Naive thymus-derived CD8-positive, alpha-beta T cell (primary cell): ENCODE measurements at regions not wholly inside any gene's neighbourhood (a gene's known extent, or its start where the extent isn't known, plus 50 kb on each side); places are given as distances from the start of the nearest gene placed in this dataset.
A peak's percentile ranks its signal among the peaks of the same experiment; 100 is the strongest.

Experiments
- ATAC-seq, 2 donors: fragments of 150-1000 bp; cut with Tn5 transposase in 1 of 2; sonication (Bioruptor Pico), chemical (Tn5 transposase) in 1 of 2; 1 replicate in 1 of 2; 2 replicates in 1 of 2; pipeline ENCODE4 v1.10.0; 2021; ENCODE audit warnings: mild to moderate bottlenecking in 2 of 2, moderate library complexity in 2 of 2
- POLR2A ChIA-PET: fragments of 350-600 bp; sonication (Branson Sonifier 250); formaldehyde crosslinking; loops from one replicate; lab custom pipeline; 2021; ENCODE audit warnings: antibody characterized with exemption; lab: Charles Lee
- DNase-seq, 10 donors: peaks; one replicate each; pipeline versions ENCODE4 v3.0.0 to v3.0.0-alpha.2; 2020 to 2022
- H3K27ac Mint-ChIP-seq, 10 donors: one replicate each; pipeline ENCODE4 v1.8.0; 2020 to 2022; ENCODE audit warnings: mild to moderate bottlenecking in 10 of 10, mixed read lengths in 10 of 10, moderate library complexity in 4 of 10, inconsistent platforms in 1 of 10
- H3K27me3 Mint-ChIP-seq, 5 donors: one replicate each; pipeline ENCODE4 v1.8.0; 2021 to 2022; ENCODE audit warnings: mixed read lengths in 5 of 5
- H3K36me3 Mint-ChIP-seq, 3 donors: one replicate each; pipeline ENCODE4 v1.8.0; 2020 to 2022; ENCODE audit warnings: mixed read lengths in 3 of 3, mild to moderate bottlenecking in 2 of 3, inconsistent platforms in 1 of 3
- H3K4me1 Mint-ChIP-seq, 4 donors: one replicate each; pipeline ENCODE4 v1.8.0; 2021 to 2022; ENCODE audit warnings: mixed read lengths in 4 of 4
- H3K4me3 Mint-ChIP-seq, 10 donors: one replicate each; pipeline ENCODE4 v1.8.0; 2020 to 2022; ENCODE audit warnings: mild to moderate bottlenecking in 10 of 10, mixed read lengths in 10 of 10, moderate library complexity in 6 of 10, inconsistent platforms in 1 of 10
- H3K9me3 Mint-ChIP-seq, 9 donors: one replicate each; pipeline ENCODE4 v1.8.0; 2020 to 2022; ENCODE audit warnings: mixed read lengths in 9 of 9, mild to moderate bottlenecking in 3 of 9, inconsistent platforms in 1 of 9, moderate library complexity in 1 of 9

- Mint-ChIP-seq H3K27me3 (peaks cover 9 to 28% (median 13%) of the 10 kb centered on the region in 5 donors), H3K36me3 (no peaks in the 10 kb centered on the region), H3K9me3 (peaks cover 0 to 10% (median 0%) of the 10 kb centered on the region in 9 donors), H3K27ac (peak overlapping the region in 1 of 10 donors; percentile 59), H3K4me3 (no peak overlapping the region), H3K4me1 (no peaks in the 10 kb centered on the region)
- ATAC-seq, result no peak
- peak in 1 of 10 donors; percentile 35 for DNase-seq
- POLR2A ChIA-PET, result no interaction called here
These were observed 459.3 kb downstream of the MATN1 start for GRCh38 chr1:30263888-30264671.

DNA sequence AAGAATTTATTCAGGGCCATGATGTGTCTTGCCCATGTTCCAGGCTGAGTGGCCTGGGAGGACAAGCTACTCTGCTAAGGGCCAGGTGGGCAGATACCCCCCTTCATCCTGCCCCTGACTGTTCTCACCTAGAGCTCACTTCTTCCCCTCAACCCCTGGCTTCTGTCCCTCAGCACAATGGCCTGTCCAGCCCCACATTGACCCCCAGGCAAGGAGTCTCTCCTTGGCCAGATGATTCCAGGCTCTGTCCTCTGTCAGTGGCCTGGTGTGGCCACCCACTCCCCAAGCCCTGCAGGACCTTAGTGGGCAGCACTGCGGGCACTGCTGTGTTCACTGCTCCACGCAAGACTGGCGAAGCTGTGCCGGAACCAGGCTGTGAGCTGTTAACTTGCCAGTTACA is 460.0 kb downstream of the MATN1 start:
- DNase-seq (peak in 1 of 10 donors; percentile 16), ATAC-seq (no peak)
- Mint-ChIP-seq H3K4me3 (no peak overlapping the region), H3K27ac (no peak overlapping the region), H3K4me1 (no peaks in the 10 kb centered on the region), H3K27me3 (peaks cover 14 to 31% (median 17%) of the 10 kb centered on the region in 5 donors), H3K36me3 (no peaks in the 10 kb centered on the region), H3K9me3 (peaks cover 0 to 10% (median 0%) of the 10 kb centered on the region in 9 donors)
- POLR2A ChIA-PET, result no interaction called here

DNA sequence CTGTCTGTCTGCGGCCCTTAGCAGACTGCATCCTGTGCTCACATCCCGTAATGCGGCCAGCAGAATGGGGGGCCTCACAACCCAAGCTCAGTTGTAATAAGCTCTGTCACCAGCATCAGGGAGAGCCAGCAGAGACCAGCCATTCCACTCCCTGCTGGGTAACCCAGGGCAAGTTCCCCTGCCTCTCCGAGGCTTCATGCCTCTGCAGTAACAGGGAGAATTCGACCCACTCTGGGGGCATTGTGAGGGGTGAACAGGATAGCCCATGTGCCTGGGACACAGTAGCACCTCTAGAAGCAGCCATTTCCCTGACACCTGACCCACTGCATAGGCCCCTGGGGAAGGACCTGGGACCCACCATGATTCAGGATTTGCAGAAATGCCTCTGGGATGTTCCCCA is 461.2 kb downstream of the MATN1 start:
- Mint-ChIP-seq H3K27ac (no peak overlapping the region), H3K27me3 (peaks cover 16 to 30% (median 21%) of the 10 kb centered on the region in 5 donors), H3K9me3 (peaks cover 0 to 10% (median 0%) of the 10 kb centered on the region in 9 donors), H3K4me3 (no peak overlapping the region), H3K36me3 (no peaks in the 10 kb centered on the region), H3K4me1 (no peaks in the 10 kb centered on the region)
- POLR2A ChIA-PET, result no interaction called here
- ATAC-seq (no peak), DNase-seq (no peak)

- no peaks in the 10 kb centered on the region for H3K4me1 Mint-ChIP-seq
- H3K9me3 Mint-ChIP-seq, result peaks cover 0 to 10% (median 0%) of the 10 kb centered on the region in 9 donors
- H3K27ac Mint-ChIP-seq, result no peak overlapping the region
- no peak for DNase-seq
- H3K27me3 Mint-ChIP-seq, result peaks cover 16 to 22% (median 20%) of the 10 kb centered on the region in 5 donors
- POLR2A ChIA-PET, result no interaction called here
- no peak for ATAC-seq
- no peaks in the 10 kb centered on the region for H3K36me3 Mint-ChIP-seq
- H3K4me3 Mint-ChIP-seq, result no peak overlapping the region
These were observed 463.1 kb downstream of the MATN1 start for GRCh38 chr1:30260318-30260717.

GRCh38 chr1:30259631-30260030 is 463.8 kb downstream of the MATN1 start:
- H3K9me3 Mint-ChIP-seq, result peaks cover 0 to 10% (median 0%) of the 10 kb centered on the region in 9 donors
- H3K27ac Mint-ChIP-seq, result no peak overlapping the region
- H3K4me1 Mint-ChIP-seq, result no peaks in the 10 kb centered on the region
- H3K27me3 Mint-ChIP-seq, result peaks cover 16 to 26% (median 23%) of the 10 kb centered on the region in 5 donors
- H3K4me3 Mint-ChIP-seq, result no peak overlapping the region
- POLR2A ChIA-PET, result no interaction called here
- H3K36me3 Mint-ChIP-seq, result no peaks in the 10 kb centered on the region
- DNase-seq (no peak), ATAC-seq (no peak)

- peaks cover 16 to 34% (median 23%) of the 10 kb centered on the region in 5 donors for H3K27me3 Mint-ChIP-seq
- DNase-seq (no peak), ATAC-seq (no peak)
- H3K4me1 Mint-ChIP-seq, result no peaks in the 10 kb centered on the region
- H3K9me3 Mint-ChIP-seq, result peaks cover 0 to 10% (median 0%) of the 10 kb centered on the region in 9 donors
- POLR2A ChIA-PET, result no interaction called here
- H3K36me3 Mint-ChIP-seq, result no peaks in the 10 kb centered on the region
- H3K27ac Mint-ChIP-seq, result no peak overlapping the region
- H3K4me3 Mint-ChIP-seq, result no peak overlapping the region
These were observed 464.5 kb downstream of the MATN1 start for GRCh38 chr1:30258876-30259275.

GRCh38 chr1:30258471-30258870 is 464.9 kb downstream of the MATN1 start:
- no peak overlapping the region for H3K27ac Mint-ChIP-seq
- DNase-seq (no peak), ATAC-seq (no peak)
- POLR2A ChIA-PET, result no interaction called here
- no peaks in the 10 kb centered on the region for H3K4me1 Mint-ChIP-seq
- peaks cover 16 to 38% (median 26%) of the 10 kb centered on the region in 5 donors for H3K27me3 Mint-ChIP-seq
- H3K36me3 Mint-ChIP-seq, result no peaks in the 10 kb centered on the region
- no peak overlapping the region for H3K4me3 Mint-ChIP-seq
- peaks cover 0 to 10% (median 0%) of the 10 kb centered on the region in 9 donors for H3K9me3 Mint-ChIP-seq

DNA sequence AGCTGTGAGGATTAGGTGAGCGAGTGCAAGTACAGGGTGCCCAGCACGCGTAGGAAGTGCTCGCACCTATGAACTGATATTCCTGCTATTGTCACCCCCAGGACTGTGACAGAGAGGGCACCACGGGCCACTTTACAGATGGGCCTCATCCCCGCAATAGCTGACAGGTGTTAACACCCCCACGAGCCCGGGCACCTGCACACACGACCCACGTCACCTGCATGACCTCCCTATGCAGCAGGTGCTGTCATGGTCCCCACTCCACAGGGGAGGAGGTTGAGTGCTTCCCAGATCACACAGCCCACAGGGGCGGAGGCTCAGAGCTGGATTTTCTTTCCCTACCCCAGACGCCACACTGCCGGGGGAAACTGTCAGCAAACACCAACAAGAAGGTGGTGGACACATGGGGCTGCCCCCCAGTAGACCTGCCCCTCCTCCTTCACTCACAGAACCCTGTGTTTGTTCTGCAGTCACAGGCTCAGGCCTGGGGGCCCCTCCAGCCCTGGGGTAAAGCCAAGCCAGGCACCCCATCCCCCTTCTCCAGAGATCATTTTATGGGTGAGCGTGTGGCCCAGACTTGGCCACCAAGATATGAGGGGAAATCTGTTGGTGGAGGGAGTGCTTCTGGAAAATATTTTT is 465.5 kb downstream of the MATN1 start:
- no peak overlapping the region for H3K4me3 Mint-ChIP-seq
- no peak overlapping the region for H3K27ac Mint-ChIP-seq
- ATAC-seq (no peak), DNase-seq (no peak)
- no peaks in the 10 kb centered on the region for H3K36me3 Mint-ChIP-seq
- POLR2A ChIA-PET, result no interaction called here
- peaks cover 19 to 44% (median 29%) of the 10 kb centered on the region in 5 donors for H3K27me3 Mint-ChIP-seq
- H3K4me1 Mint-ChIP-seq, result no peaks in the 10 kb centered on the region
- peaks cover 0 to 10% (median 0%) of the 10 kb centered on the region in 9 donors for H3K9me3 Mint-ChIP-seq

GRCh38 chr1:30257322-30257721 is 466.1 kb downstream of the MATN1 start:
- no peaks in the 10 kb centered on the region for H3K4me1 Mint-ChIP-seq
- H3K9me3 Mint-ChIP-seq, result peaks cover 0 to 10% (median 0%) of the 10 kb centered on the region in 9 donors
- H3K27ac Mint-ChIP-seq, result no peak overlapping the region
- H3K36me3 Mint-ChIP-seq, result no peaks in the 10 kb centered on the region
- ATAC-seq (no peak), DNase-seq (no peak)
- H3K27me3 Mint-ChIP-seq, result peaks cover 14 to 47% (median 29%) of the 10 kb centered on the region in 5 donors
- H3K4me3 Mint-ChIP-seq, result no peak overlapping the region
- POLR2A ChIA-PET, result no interaction called here

DNA sequence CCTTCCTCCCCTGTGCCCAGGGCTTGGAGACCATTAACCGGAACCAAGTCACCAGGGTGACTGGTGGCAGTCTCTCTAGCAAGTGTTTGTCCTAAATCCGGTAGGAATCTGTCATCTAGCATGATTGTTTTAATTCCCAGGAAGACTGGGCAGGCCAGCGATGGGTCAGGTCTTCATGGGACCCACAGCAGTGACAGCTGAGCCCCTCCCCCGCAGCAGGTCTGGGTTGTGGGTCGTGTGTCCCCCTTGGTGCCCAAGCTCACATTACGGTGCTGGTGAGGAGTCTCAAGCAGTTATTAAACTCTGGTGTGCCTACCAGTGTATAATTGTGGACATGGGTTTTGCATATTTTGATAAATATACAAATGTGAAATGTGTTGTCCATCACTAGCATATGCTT is 466.5 kb downstream of the MATN1 start:
- Mint-ChIP-seq H3K36me3 (no peaks in the 10 kb centered on the region), H3K4me3 (no peak overlapping the region), H3K27ac (no peak overlapping the region), H3K4me1 (no peaks in the 10 kb centered on the region), H3K27me3 (peaks cover 14 to 51% (median 29%) of the 10 kb centered on the region in 5 donors), H3K9me3 (peaks cover 0 to 10% (median 0%) of the 10 kb centered on the region in 9 donors)
- ATAC-seq (no peak), DNase-seq (no peak)
- POLR2A ChIA-PET, result no interaction called here

DNA sequence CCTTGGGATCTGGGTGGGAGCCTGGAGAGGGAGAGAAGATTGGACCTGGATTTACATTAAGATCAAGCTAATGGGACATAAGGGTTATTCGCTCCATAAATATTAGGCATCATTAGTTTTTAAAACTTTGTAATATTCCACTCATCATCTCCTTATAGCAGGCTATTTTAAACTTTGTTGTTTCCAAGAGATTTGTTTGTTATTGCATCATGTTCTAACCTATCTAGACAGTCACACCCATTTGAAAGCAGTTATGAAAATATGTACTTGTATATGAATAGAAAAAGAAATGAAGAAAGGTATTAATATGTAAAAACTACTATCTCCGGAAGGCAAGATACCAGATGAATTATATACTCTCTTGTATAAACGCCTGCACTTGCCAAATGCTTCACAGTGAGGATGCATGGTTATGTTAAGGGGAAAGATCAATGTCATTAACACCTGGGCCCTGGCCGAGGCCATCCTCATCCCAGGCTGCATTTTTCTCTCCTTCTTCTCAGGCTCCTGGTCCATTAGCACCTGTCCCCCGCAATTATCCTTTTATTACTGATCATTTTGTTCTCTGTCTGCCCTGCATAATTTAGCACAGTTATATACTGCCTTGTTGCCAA is 468.2 kb downstream of the MATN1 start:
- Mint-ChIP-seq H3K4me1 (no peaks in the 10 kb centered on the region), H3K27ac (no peak overlapping the region), H3K4me3 (no peak overlapping the region), H3K36me3 (no peaks in the 10 kb centered on the region), H3K27me3 (peaks cover 14 to 53% (median 32%) of the 10 kb centered on the region in 5 donors), H3K9me3 (no peaks in the 10 kb centered on the region)
- POLR2A ChIA-PET, result no interaction called here
- ATAC-seq (no peak), DNase-seq (no peak)

DNA sequence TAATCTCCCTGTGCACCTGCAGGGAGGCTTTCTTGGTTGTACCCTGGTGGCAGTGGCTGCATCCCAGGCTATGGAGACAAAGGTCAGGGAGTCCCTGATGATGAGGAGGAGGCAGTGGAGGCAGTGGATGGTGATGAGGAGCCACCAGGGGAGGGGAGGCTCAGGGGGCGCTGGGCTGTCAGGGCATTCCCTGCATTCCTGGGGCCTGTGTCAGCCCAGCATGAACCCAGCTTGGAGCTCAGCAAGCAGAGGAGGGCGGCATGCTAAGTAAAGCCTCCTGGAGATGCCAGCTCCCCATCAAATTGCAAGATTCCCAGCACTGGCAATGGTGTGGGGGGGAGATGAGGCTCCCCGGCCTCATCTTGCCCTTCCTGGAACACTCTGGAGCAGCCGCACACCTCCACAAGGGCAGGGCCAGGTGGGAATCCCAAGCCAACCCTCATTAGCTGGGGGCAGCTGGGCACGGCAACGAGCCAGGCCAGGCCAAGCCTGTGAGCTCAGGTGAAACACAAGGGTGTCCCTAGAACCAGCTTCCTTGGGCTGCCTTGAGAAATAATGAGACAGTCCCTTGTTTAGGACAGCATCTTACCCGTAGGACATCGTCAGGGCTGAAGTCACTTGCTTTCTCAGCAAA is 469.5 kb downstream of the MATN1 start:
- Mint-ChIP-seq H3K27ac (peak overlapping the region in 1 of 10 donors; percentile 7), H3K27me3 (peaks cover 9 to 46% (median 25%) of the 10 kb centered on the region in 5 donors), H3K4me1 (no peaks in the 10 kb centered on the region), H3K9me3 (no peaks in the 10 kb centered on the region), H3K4me3 (no peak overlapping the region), H3K36me3 (no peaks in the 10 kb centered on the region)
- ATAC-seq (no peak), DNase-seq (no peak)
- POLR2A ChIA-PET, result no interaction called here
